ENCODE measurements at regions not wholly inside any gene's neighbourhood (a gene's known extent, or its start where the extent isn't known, plus 50 kb on each side); places are given as distances from the start of the nearest gene placed in this dataset.

DNA sequence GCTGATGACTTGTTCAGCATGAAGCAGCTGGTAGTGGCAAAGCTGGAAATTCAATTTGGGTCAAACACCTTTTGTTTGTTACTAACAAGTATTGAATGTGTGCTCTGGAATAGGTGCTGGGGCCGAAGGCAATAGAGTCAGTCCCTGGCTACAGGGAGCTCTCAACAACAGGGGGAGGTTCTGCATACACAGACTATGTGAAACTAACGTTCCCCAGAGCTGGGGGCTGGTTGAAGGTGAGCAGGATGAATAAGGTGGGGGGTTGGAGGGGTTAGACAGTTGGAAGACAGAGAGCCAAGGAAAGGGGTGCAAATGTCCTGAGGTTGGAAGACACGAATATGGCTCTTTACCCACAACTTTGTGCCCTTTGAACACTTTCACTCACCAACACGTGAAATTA is 84.1 kb upstream of the PLPP4 start:
- DNase-seq (ENCODE audit: low spot score): no peak

DNA sequence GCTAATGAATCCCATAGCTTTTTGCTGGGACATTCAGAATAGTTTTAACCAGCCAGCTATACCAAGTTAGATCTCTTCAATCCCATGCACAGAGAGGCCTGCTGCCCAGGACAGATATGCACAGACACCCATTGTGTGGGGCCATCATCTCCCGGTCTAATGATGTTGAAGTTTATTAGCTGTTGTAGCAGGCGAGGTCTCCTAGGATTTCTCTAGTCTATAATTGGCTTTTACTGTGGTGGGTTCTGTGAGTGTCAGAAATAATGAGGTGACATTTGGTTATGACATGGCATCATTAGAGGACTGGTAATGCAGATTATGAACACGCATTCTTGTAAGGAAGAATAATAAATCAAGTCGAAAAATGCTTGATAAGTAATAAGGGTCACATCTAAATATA is 81.4 kb upstream of the PLPP4 start:
- no peak for DNase-seq (ENCODE audit: low spot score)

DNA sequence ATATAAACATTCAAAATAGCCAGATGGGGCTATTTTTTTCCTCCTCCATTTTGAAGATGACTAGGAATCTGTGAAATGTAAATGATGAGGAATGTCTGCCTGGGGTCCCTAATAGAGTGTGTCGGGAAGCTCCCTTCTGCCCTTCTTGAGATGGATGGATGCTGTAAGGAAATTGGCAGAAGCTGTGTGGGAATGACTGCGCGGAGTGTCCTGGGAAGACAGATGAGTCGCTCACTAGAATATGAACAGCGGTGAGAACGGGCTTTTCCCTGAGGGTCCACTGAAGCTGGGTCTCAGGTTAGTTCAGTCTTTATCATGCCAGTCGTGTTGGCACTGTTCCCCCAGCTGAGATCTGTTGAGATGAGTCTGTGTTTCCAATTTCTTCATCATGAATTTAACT is 75.1 kb upstream of the PLPP4 start:
- DNase-seq (ENCODE audit: low spot score): no peak

DNA sequence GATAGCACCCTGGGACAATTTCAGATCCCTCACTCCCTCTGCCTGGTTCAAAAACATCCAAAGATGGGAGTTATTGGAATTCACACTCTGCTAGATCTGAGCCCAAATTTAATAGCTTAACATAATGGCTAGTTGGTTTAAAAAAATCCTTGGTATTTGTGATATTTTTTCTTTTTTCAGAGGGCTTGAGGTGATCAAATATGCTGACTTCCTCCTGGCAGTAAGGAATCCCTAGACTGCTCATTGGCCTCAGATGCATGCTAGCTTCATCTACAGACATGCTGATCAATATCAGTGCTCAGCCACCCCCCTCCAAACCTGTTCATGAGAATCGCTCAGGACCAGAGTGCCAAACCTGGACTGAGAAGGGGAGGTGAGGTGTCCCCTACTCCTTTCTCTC is 74.7 kb upstream of the PLPP4 start:
- DNase-seq (ENCODE audit: low spot score): no peak

DNA sequence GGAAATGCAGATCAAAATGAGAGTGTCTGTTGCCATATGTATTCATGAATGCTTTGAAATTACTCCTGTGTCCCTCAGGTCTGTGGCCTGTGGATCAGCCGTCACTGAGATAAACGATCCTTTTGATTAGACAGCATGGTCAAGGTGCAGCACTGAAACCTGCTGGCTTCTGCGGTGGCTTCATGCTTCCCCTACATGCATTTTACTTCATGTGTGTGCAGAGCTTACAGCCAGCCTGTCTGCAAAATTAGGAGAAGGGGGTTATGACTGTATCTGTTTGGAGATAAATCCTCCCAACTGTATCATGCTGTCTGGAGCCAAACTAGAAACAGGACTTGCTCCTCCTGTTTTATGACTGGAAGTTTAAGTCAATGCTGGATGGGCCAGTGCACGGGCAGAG is 71.0 kb upstream of the PLPP4 start:
- no peak for DNase-seq (ENCODE audit: low spot score)

DNA sequence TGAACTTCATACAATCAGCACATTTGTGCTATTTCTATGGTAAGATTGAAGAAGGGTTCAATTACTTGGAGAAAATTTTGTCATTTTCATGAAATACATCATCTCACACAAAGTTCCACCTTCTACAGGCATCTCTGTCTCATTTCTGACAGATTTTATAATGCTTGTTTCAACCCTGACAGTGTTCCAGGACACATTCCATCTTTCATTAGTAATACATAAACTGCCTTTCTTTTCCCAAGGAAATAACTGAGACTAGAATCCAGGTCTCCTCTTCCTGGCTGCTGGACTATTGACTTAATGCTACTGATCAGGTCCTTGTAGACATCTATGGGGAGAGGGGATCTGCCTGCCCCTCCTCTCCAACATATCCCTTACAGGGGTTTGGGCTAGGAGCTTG is 70.1 kb upstream of the PLPP4 start:
- no peak for DNase-seq (ENCODE audit: low spot score)

DNA sequence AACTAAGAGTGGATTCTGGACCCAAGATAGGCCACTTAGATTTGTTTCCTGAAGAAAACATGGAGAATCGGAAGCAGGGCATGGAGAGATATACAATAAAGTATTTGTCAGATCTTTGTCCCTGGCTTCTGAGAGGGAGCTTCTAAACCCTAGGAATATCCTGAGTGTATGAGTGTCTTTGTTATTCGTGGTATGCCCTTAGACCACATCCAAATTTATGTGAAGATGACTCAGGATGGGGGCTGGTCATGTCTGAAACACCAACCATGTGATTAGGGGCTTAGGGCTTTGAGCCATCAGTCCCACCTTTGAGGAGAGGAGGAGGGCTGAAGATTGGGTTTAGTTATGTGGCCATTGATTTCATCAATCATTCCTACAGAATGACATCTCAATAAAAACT is 69.7 kb upstream of the PLPP4 start:
- DNase-seq (ENCODE audit: low spot score): no peak

DNA sequence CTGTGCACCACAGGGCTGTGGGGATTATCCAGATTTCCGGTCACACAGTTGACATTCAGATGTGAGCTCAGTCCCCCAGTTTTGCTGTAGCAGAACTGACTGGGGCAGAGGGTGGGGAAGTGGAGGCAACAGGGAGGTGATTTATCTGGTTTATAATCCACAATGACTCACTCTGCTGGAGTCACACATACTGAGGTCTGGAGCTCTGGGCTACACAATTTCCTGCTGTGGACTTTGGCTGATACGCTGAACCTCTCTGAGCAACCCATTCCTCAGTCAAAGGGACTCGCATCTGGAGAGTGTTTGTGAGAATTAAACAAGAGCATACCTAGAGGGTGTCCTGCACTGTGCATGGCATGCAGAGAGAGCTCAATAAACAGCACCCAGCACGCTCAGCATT is 64.8 kb upstream of the PLPP4 start:
- no peak for DNase-seq (ENCODE audit: low spot score)

DNA sequence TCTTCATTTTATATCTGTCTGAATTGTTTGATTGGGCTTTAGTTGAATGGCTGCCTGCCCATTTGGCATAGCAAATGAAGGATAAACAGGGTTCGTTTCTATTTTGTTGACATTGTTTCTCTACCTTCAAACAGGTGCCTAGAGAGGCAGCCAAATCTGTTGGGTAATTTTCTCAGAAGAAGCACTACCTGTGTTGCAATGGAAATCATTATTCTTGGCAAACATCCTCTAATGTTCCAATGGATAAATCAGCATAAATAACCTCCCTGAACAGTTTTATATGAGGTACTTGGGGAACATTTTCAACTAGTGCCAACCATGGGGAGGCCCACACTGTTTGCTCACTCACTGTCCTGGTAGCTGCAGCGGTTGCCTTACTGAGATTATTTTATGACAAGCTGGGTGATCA is 64.4 kb upstream of the PLPP4 start:
- DNase-seq (ENCODE audit: low spot score): no peak

DNA sequence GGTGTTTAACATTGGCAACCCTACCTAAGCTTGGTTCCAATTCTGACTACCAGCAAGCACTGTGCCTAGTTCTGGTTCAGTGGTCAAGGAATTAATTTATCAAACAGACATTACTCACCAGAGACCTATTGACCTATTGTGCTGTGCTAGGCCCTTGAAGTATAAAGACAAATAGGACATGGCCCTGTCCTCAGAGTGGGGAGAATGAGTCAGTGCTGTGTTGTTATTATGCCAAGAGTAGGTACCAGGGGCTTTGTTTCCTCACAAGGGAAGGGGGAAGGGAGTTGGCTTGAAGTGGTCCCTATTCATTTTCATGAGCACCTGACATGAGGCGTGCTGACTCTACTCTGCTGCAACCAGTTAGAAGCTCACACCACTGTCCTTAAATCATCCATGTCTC is 62.6 kb upstream of the PLPP4 start:
- no peak for DNase-seq (ENCODE audit: low spot score)

DNA sequence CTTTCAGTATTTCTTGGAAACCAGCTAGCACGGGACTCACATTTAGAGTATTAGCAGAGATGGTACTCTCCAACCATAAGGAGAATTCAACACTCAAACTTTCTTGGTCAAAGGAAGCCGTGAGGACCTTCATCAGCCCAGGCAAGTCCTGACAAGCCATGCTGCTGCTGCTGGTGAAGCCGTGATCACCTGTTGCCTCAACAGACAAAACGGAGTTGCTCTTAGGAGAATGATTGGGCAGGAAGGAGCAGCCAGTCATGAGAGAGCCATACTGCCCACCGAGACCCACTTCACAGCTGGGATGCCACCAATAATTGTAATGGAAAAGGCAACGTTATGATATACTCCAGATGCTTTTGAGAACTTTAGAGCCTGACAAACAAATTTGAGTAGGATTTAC is 60.8 kb upstream of the PLPP4 start:
- DNase-seq (ENCODE audit: low spot score): no peak

DNA sequence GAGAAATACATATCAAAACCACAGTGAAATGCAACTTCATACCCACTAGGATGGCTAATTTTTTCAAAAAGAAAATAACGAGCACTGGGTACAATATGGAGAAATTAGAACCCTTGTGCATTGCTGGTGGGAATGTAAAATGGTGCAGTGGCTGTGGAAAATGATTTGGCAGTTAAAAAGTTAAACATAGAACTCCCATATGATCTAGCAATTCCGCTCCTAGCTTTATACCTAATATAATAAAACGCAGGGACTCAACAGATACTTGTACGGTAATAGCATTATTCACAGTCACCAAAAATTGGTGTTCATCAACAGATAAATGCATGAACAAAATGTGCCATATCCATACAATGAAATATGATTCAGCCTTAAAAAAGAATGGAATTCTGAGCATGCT is 58.8 kb upstream of the PLPP4 start:
- DNase-seq (ENCODE audit: low spot score): no peak

DNA sequence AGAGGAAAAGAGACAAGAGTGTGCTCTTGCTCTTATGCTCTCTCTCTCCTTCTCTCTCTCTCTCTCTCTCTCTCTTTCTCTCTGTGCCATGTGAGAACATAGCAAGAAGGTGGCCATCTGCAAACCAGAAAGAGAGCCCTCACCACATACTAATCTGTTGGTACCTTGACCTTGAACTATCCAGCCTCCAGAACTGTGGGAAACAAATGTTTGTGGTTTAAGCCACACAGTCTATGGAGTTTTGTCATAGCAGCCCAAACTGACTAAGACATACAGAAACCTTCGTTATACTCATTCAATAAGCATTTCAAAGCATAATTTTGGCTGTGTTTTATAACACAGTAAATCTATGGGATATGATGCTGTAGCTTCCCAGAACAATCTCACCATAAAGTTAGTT is 56.4 kb upstream of the PLPP4 start:
- no peak for DNase-seq (ENCODE audit: low spot score)

DNA sequence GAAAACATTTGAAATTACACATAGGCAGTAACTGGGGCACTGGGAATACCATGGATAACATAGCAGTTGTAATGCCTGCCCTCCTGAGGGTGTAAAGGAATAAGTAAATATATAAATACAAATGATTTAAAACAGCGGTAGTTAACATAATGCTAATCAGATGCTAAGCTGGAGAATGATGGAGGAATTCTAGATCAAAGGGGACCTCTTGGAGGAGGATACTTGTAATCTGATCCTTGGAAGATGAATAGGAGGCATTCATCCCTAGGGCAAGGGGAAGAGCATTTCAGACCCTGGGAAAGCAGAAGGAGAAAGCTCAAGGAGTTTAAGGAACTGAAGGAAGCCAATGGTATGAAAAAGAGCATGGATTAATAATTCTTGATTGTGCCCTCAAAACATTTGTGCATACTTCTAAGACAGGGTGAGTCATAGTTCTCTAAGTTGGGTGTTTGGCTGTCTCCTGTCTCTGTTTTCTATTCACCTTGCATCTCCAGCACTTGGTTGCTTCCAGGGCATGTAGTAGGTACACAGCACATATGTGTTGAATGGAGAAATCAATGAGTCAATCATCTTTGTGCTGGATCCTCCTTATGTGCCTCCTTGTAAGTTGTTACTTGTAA is 54.8 kb upstream of the PLPP4 start:
- DNase-seq (ENCODE audit: low spot score): no peak

DNA sequence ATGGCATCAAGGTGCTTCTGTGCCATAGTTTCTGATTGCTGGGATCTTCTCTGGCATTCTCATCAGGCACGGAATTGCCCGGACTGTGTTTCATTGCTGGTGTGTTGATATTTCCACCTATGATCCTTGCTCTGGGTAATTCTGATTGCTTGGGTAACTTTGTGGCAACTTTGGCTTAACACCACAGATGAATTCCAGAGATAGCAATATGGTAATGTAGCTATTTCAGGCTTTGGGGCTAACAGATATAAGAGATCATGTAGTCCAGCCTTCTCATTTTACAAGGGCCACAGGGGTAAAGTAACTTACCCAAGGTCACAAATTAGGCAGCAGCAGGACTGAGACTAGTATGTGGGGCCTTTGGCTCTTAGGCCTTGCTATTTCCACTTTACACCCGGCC is 53.9 kb upstream of the PLPP4 start:
- DNase-seq (ENCODE audit: low spot score): no peak

DNA sequence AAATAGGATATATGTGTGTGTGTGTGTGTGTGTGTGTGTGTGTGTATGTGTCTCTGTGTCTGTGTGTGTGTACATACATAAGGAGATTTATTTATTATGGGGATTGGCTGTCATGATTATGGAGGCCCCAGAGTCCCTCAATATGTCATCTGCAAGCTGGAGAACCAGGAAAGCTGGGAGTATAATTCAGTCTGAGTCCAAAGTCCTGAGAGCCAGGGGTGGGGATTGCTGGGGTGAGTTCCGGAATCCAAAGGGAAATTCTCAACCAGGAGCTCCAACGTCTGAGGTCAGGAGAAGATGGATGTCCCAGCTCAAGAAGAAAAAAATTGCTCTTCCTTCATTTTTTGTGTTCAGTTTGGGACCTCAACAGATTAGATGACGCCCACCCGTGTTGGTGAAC is 50.7 kb upstream of the PLPP4 start:
- DNase-seq (ENCODE audit: low spot score): peak; percentile 30

All from mucosa of gallbladder (tissue), 1 donor.